ENCODE measurements at regions not wholly inside any gene's neighbourhood (a gene's known extent, or its start where the extent isn't known, plus 50 kb on each side); places are given as distances from the start of the nearest gene placed in this dataset.

DNA sequence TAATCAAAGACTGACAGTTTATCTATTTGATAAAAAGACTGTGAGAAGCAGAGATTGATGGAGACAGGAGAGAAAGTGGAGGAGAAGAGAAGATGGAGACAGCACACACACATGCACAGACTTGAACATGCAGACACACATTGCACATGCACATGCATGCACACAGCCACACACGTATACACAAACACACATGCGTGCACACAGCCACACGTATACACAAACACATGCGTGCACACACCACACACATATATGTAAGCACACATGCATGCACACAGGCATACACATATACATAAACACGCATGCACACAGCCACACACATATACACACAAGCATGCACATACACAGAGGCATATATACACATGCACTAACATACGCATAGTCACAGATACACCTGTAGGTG is 313.4 kb downstream of the HAPSTR1 start:
- no peak for TF ChIP-seq POLR2A (IDR thresholded peaks at IDR 0.05)
- TF ChIP-seq CTCF (IDR thresholded peaks at IDR 0.05): no peak

All from thyroid gland (tissue), 4 donors.